ENCODE measurements at regions not wholly inside any gene's neighbourhood (a gene's known extent, or its start where the extent isn't known, plus 50 kb on each side); places are given as distances from the start of the nearest gene placed in this dataset.

DNA sequence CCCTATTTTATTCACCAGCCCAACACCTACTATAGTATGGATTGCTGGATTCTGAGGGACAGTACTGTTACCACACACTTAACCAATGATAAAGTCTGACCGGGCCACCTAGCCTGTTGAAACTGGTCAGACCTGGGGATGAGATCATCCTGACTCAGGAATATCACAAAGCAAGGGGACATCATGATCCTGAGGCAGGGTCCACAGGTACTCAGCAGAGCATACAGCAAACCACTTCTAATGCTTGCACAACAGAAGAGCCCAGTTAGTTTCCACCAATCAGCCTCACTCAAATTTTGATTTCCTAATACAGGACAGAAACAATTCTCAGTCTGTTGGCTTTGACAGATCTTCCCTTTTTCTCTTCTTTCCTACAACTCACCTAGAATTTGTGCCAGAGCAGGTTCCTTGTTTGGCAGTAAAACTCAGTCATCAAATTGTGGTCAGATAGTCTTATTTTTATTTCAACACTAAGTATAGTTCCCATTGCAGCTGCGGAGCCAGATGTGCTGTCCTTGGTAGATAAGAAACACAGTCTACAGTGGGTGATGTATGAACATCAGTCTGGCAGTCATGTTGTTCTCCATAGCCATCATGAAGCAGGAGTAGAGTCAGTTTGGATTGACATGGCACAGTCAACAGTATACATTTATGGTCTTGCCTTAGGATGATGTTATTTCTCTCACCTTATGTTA is 90.1 kb upstream of the PRR23C start (continued):
- TF ChIP-seq GATA2 (CRISPR knock-in tag; IDR thresholded peaks at IDR 0.05), result peak; percentile 24; the same call in 1 of the 2 replicates
- no peak for TF ChIP-seq ZNF76 (CRISPR knock-in tag; IDR thresholded peaks at IDR 0.05; ENCODE audit: borderline replicate concordance)
- no peak for TF ChIP-seq ZNF830 (CRISPR knock-in tag; IDR thresholded peaks at IDR 0.05)
- no peak for TF ChIP-seq RBM39 (optimal IDR thresholded peaks at IDR 0.05; ENCODE audit: low read depth, low read length)
- TF ChIP-seq ZNF77 (CRISPR knock-in tag; IDR thresholded peaks at IDR 0.05), result no peak
- peak; percentile 5; the same call in 1 of the 2 replicates for TF ChIP-seq C11orf30 (IDR thresholded peaks at IDR 0.05; ENCODE audit: low read depth)
- no peak for TF ChIP-seq HNRNPH1 (optimal IDR thresholded peaks at IDR 0.05; ENCODE audit: low read depth, low read length)
- TF ChIP-seq FOXJ2 (tag; IDR thresholded peaks at IDR 0.05), result no peak
- TF ChIP-seq, protein P1, sequence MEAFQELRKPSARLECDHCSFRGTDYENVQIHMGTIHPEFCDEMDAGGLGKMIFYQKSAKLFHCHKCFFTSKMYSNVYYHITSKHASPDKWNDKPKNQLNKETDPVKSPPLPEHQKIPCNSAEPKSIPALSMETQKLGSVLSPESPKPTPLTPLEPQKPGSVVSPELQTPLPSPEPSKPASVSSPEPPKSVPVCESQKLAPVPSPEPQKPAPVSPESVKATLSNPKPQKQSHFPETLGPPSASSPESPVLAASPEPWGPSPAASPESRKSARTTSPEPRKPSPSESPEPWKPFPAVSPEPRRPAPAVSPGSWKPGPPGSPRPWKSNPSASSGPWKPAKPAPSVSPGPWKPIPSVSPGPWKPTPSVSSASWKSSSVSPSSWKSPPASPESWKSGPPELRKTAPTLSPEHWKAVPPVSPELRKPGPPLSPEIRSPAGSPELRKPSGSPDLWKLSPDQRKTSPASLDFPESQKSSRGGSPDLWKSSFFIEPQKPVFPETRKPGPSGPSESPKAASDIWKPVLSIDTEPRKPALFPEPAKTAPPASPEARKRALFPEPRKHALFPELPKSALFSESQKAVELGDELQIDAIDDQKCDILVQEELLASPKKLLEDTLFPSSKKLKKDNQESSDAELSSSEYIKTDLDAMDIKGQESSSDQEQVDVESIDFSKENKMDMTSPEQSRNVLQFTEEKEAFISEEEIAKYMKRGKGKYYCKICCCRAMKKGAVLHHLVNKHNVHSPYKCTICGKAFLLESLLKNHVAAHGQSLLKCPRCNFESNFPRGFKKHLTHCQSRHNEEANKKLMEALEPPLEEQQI (IDR thresholded peaks at IDR 0.05), result no peak
- peak; percentile 80 for TF ChIP-seq EHMT2 (IDR thresholded peaks at IDR 0.05)
- TF ChIP-seq HNRNPL (IDR thresholded peaks at IDR 0.05; ENCODE audit: low read depth, low read length), result no peak
- no peak for TF ChIP-seq ZNF507 (tag; conservative IDR thresholded peaks at IDR 0.05)
- TF ChIP-seq, protein P2, sequence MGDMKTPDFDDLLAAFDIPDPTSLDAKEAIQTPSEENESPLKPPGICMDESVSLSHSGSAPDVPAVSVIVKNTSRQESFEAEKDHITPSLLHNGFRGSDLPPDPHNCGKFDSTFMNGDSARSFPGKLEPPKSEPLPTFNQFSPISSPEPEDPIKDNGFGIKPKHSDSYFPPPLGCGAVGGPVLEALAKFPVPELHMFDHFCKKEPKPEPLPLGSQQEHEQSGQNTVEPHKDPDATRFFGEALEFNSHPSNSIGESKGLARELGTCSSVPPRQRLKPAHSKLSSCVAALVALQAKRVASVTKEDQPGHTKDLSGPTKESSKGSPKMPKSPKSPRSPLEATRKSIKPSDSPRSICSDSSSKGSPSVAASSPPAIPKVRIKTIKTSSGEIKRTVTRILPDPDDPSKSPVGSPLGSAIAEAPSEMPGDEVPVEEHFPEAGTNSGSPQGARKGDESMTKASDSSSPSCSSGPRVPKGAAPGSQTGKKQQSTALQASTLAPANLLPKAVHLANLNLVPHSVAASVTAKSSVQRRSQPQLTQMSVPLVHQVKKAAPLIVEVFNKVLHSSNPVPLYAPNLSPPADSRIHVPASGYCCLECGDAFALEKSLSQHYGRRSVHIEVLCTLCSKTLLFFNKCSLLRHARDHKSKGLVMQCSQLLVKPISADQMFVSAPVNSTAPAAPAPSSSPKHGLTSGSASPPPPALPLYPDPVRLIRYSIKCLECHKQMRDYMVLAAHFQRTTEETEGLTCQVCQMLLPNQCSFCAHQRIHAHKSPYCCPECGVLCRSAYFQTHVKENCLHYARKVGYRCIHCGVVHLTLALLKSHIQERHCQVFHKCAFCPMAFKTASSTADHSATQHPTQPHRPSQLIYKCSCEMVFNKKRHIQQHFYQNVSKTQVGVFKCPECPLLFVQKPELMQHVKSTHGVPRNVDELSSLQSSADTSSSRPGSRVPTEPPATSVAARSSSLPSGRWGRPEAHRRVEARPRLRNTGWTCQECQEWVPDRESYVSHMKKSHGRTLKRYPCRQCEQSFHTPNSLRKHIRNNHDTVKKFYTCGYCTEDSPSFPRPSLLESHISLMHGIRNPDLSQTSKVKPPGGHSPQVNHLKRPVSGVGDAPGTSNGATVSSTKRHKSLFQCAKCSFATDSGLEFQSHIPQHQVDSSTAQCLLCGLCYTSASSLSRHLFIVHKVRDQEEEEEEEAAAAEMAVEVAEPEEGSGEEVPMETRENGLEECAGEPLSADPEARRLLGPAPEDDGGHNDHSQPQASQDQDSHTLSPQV (IDR thresholded peaks at IDR 0.05), result 0 out of 2 replicates have a peak, but pooled peaks have one; percentile 7
- TF ChIP-seq, protein P3, sequence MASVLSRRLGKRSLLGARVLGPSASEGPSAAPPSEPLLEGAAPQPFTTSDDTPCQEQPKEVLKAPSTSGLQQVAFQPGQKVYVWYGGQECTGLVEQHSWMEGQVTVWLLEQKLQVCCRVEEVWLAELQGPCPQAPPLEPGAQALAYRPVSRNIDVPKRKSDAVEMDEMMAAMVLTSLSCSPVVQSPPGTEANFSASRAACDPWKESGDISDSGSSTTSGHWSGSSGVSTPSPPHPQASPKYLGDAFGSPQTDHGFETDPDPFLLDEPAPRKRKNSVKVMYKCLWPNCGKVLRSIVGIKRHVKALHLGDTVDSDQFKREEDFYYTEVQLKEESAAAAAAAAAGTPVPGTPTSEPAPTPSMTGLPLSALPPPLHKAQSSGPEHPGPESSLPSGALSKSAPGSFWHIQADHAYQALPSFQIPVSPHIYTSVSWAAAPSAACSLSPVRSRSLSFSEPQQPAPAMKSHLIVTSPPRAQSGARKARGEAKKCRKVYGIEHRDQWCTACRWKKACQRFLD (CRISPR knock-in tag; IDR thresholded peaks at IDR 0.05), result 0 out of 2 replicates have a peak, but pooled peaks have one; percentile 64
- no peak for TF ChIP-seq ARNT (IDR thresholded peaks at IDR 0.05)
- no peak for TF ChIP-seq HNRNPUL1 (IDR thresholded peaks at IDR 0.05; ENCODE audit: low read length)
- peak; percentile 82 for TF ChIP-seq ZNF175 (CRISPR knock-in tag; IDR thresholded peaks at IDR 0.05; ENCODE audit: low read depth)
- no peak for TF ChIP-seq L3MBTL2 (IDR thresholded peaks at IDR 0.05)
- TF ChIP-seq ZNF766 (CRISPR knock-in tag; conservative IDR thresholded peaks at IDR 0.05), result 0 out of 2 replicates have a peak, but pooled peaks have one; percentile 70
- no peak for TF ChIP-seq ZNF444 (CRISPR knock-in tag; IDR thresholded peaks at IDR 0.05)
- no peak for TF ChIP-seq RBM14 (IDR thresholded peaks at IDR 0.05; ENCODE audit: borderline replicate concordance, insufficient read depth, low read depth, low read length)
- TF ChIP-seq, protein P4, sequence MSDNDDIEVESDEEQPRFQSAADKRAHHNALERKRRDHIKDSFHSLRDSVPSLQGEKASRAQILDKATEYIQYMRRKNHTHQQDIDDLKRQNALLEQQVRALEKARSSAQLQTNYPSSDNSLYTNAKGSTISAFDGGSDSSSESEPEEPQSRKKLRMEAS (CRISPR knock-in tag; IDR thresholded peaks at IDR 0.05), result no peak
